GM18861 (cell line): ENCODE measurements at regions not wholly inside any gene's neighbourhood (a gene's known extent, or its start where the extent isn't known, plus 50 kb on each side); places are given as distances from the start of the nearest gene placed in this dataset.
"Not testable (repeated sequence)": the region's sequence is repeated elsewhere in the genome, so short reads cannot be mapped to it uniquely, and the experiment has no call there.

Source experiments
- ATAC-seq: cut with Tn5 transposase; IDR thresholded peaks from one replicate; pipeline ENCODE4 v1.9.1; 2021; ENCODE audit not compliant: unreplicated experiment

- ATAC-seq: no peak
Measured at GRCh38 chr13:74554569-74555275, 420.5 kb upstream of the KLF12 start.

GRCh38 chr13:74550039-74550438 is 415.8 kb upstream of the KLF12 start:
- no peak for ATAC-seq

- ATAC-seq: not testable (repeated sequence)
Measured at GRCh38 chr13:74536649-74537048, 402.4 kb upstream of the KLF12 start.

- ATAC-seq: no peak
Measured at GRCh38 chr13:74533226-74533625, 399.0 kb upstream of the KLF12 start.

GRCh38 chr13:74530011-74530410 is 395.8 kb upstream of the KLF12 start:
- ATAC-seq: no peak

- ATAC-seq: no peak
Measured at GRCh38 chr13:74528734-74529513, 394.7 kb upstream of the KLF12 start.

- ATAC-seq: no peak
Measured at GRCh38 chr13:74523057-74523456, 388.9 kb upstream of the KLF12 start.

GRCh38 chr13:74511523-74511922 is 377.3 kb upstream of the KLF12 start:
- no peak for ATAC-seq

- ATAC-seq: no peak
Measured at GRCh38 chr13:74487091-74487722, 353.0 kb upstream of the KLF12 start.

GRCh38 chr13:74485757-74486156 is 351.6 kb upstream of the KLF12 start:
- ATAC-seq: no peak

- no peak for ATAC-seq
Measured at GRCh38 chr13:74479124-74479523, 344.9 kb upstream of the KLF12 start.

GRCh38 chr13:74476788-74477187 is 342.6 kb upstream of the KLF12 start:
- ATAC-seq: no peak

GRCh38 chr13:74476365-74476764 is 342.2 kb upstream of the KLF12 start:
- ATAC-seq: no peak

- no peak for ATAC-seq
Measured at GRCh38 chr13:74466864-74467263, 332.7 kb upstream of the KLF12 start.

GRCh38 chr13:74466020-74466419 is 331.8 kb upstream of the KLF12 start:
- ATAC-seq: no peak

- ATAC-seq: no peak
Measured at GRCh38 chr13:74465271-74465670, 331.1 kb upstream of the KLF12 start.

GRCh38 chr13:74464670-74465069 is 330.5 kb upstream of the KLF12 start:
- no peak for ATAC-seq

GRCh38 chr13:74461011-74461410 is 326.8 kb upstream of the KLF12 start:
- ATAC-seq: no peak

GRCh38 chr13:74452881-74453280 is 318.7 kb upstream of the KLF12 start:
- ATAC-seq: no peak

GRCh38 chr13:74452176-74452575 is 318.0 kb upstream of the KLF12 start:
- ATAC-seq: no peak

GRCh38 chr13:74450964-74451363 is 316.8 kb upstream of the KLF12 start:
- ATAC-seq: no peak

GRCh38 chr13:74450525-74450845 is 316.3 kb upstream of the KLF12 start:
- no peak for ATAC-seq
